NCI-H1930 (cell line): ENCODE measurements at regions not wholly inside any gene's neighbourhood (a gene's known extent, or its start where the extent isn't known, plus 50 kb on each side); places are given as distances from the start of the nearest gene placed in this dataset.
"Not testable (repeated sequence)": the region's sequence is repeated elsewhere in the genome, so short reads cannot be mapped to it uniquely, and the experiment has no call there.

ENCODE experiments used
- DNase-seq, 2 experiments: peaks; one replicate each; lab custom pipeline; 2025; lab: John Stamatoyannopoulos, UW

DNA sequence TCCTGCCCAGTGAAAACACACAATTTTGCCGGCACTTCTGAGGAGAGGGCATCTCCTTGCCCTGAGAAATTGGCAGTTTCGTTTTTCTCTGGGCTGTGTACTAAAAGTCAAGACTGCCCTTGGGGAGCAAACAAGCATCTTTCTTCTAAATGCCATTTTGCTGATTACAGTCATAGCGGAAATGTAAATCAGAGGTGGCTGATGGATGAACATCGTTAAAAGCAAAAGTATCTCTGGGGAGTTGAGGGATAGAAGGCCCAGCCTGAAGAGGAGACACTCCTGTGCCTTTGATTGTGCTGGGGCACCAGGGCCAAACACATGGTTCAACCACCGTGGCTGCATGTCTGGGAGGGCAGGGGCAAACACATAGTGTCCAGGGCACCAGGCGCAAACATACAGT lies 49.8 kb downstream of the ABCC12 start:
- no peak for DNase-seq

DNA sequence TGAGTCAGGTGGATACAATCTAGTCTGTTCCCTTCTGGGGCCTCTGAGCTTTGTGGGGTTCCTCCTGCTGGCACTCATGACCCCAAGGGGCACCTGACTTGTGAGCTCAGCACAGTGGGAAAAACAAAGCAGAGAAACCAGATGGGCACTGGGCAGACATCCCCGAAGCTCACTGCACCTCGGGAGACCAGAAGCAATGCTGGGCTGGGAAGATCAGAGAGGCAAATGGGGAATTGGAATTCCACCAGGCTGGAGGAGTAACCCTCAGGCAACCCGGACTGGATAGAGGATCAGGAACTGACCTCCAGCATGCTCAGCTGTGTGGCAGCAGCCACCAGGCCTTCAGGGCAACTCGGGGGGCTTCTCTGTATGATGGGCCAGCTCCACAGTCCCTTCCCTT lies 50.3 kb downstream of the ABCC12 start:
- no peak for DNase-seq

DNA sequence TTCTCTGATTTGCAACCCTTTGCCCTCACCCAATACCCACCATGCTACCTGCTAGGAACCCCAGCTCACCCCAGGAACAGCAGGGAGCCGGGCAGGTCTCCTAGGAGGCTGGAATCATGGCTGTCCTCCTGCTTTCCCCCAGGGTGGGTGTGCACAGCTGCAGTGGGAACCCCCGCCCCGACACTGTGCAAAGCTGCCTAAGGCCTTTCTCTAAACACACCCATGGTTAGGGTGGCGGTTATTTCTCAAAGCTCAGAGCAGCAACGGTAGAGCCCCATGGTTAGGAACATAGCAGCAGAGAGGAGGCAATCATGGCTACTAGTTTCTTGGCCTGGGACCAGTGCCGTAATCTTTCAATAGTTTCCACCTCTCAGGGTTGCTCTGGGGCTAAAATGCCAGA lies 52.2 kb downstream of the ABCC12 start:
- DNase-seq: no peak

DNA sequence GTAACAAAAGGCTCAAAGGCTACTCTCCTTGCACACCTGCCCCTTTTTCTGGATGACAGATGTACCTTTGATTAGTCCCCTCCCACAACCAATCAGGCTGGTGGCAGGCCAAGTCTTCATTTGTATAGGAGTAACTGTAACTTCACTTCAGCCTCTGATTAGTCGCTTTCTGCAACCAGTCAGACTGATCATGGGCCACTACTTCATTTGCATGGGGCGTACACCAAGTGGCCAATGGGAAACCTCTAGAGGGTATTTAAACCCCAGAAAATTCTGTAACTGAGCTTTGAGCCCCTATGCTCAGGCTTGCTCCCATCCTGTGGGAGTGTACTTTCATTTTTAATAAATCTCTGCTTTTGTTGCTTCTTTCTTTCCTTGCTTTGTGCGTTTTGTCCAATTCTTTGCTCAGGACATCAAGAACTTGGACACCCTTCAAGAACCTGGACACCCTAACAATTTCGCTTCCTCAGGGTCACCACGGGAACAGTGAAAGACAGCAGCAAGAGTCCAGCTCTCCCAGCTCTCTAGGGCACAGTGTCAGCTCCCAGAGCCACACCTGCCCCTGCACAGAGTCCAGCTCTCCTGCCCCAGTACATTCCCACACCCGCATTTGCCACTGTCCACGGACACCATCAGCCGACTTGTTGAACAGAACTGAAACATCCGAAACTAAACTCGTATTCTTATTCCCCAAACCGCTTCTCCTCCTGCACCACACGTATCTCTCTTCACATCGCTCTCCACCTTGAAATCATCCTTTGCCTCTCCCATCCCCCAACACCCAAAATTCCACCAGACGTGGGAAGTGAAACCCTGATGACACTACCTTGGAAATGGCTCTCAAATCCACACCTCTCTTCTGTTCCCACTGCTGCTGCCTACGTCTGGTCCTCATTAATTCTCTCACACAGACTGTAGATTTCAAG lies 53.4 kb downstream of the ABCC12 start:
- DNase-seq: no peak

DNA sequence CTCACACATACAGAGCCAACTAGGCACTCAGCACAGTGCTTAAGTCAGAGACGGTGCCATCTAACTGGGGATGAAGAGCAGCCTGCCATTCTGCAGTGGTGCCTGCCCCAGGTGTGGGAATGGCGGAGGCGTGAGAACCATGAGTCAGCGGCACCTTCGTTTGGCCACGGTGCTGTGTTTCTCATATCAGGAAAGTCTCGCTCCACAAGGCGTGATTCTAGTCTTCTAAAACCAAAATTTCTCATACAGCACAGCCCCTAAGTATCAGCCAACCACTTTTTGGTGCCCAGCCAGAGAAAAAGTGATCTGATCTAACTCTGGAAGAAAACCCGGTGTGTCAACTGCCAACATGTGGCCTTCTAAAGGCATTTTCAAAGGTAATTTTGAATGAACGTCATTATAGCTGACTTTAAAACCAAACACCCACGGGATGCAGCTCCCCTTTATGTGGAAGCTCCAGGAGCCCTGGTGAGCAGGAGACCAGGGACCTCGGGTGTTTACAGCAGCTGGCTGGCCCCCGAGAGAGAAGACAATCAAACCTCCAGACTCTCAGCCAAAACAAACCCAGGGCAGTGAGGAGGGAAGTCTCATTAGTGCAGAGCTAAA lies 54.6 kb downstream of the ABCC12 start:
- DNase-seq: no peak

DNA sequence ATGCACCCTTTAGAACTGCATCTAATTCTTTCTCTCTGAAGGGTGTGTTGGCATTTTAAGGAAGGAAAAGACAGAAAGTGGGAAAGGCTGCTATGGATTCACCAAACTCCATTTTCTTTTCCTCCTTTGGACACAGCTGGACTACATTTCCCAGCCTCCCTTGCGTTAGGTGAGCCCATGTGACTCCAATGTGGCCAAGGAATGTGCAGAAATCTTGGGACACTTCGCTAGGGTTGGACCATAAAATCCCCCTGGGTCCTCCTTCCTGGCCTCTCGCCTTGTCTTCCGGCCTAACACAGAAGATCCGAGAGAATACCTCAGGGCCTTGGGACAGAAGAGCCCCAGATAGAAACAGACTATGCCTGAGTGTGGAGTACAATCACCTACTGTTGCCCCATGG lies 56.3 kb downstream of the ABCC12 start:
- no peak for DNase-seq

DNA sequence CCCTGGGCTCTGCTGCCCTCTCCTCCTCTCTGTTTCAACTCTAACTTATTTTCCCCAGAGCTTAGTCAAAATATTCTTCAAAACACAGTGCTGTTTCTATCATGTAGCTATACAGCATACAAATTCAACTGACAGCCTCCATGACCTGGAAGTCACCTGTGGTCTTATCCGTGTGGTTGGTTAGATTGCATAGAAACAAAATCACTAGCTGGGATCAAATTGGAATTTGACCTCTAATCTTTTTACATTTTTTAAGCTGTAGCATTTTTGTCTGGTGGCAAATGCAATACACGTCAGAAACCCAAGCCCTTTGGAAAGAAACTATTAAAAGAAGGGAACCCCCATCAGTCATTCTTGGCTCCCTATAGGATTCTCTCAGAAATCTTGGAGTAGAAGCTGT lies 57.3 kb downstream of the ABCC12 start:
- DNase-seq: no peak

DNA sequence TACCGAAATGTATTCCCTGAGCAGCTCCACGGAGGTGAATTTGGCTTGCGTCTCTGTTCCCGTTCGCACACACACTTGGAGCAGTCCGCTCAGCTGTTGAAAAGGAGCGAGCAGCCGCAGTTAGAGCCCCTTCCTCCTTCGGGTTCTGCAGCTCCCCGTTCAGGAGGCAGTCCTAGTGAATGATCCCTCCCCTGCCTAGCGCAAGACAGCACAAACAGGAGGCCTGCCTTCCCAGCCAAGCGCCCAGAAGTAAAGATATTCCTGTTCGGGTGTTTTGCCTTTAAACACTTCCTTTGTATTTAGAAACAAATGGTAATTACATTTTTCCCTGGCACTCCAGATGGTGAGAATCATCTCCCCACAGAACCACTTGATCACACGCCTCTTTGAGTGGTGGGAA lies 64.7 kb downstream of the ABCC12 start:
- no peak for DNase-seq

DNA sequence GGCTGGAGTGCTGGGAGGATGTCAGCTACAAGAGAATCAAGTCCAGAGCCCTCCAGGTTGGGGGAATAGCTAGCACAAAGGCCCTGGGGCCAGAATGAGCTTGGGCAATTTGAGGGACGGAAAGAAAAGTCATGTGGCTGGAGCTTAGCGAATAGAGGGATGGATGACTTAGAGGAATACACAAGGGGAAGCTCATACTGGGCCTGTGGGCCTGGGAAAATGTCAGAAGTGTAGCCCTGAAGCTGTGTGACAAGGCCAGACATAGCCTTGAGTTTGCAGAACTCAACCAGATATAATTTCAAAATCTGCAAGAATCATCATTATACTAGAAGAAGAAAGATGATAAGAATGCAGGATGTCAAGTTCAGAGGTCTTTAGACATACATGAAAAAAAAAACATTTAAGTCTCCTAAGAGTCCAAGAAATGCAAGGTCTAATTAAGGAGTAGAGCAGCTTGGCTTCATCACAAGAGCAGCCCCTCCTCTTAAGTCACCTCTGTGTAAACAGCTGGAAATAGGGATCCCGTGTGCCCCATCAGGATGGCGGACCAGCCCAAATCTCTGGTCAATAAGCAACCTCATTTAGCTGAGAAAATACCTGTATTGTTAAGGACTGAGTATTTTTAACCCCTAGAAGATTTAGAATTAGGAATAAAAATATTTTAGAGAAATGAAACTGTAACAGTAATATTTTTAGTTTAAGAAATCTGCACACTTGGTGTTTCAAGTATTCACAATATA lies 66.6 kb downstream of the ABCC12 start:
- no peak for DNase-seq

GRCh38 chr16:48087639-48088038 lies 68.2 kb downstream of the ABCC12 start:
- DNase-seq: no peak

DNA sequence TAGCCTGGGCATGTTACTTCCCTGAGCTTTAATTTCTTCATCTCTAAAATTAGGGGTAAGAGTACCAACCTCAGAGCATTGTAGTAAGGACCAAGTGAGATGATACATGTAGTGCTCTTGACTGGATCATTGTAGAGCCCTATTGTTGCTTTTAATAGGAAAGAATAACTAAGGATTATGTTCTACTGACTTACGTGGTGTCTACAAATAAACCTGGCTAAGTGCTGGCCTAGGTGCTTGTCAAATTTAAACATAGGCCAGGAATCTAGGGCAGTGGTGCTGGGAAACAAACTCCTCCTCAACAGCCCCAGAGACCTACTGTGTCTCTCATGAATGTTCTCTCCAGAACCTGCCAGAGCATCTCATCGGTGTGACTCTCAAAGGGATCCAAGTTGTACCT lies 69.4 kb downstream of the ABCC12 start:
- DNase-seq: no peak

DNA sequence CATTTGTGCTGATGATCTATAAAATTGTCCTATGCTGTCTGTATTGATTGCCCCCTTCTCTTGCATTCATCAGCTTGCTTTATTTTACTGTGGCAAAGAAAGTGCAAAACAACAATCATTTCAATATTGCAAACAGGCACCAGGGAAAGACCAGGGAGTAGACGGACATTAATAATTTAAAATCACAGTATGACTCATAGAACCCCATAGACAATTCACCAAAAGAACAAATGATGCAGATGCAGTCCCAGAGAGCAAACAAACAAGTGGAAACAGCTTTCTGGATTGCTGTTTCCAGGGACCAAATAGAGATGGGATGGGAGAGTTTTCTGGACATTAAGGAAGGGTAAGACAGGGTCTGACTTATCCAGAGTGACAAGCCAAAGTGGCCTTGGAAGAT lies 70.1 kb downstream of the ABCC12 start:
- DNase-seq: no peak

DNA sequence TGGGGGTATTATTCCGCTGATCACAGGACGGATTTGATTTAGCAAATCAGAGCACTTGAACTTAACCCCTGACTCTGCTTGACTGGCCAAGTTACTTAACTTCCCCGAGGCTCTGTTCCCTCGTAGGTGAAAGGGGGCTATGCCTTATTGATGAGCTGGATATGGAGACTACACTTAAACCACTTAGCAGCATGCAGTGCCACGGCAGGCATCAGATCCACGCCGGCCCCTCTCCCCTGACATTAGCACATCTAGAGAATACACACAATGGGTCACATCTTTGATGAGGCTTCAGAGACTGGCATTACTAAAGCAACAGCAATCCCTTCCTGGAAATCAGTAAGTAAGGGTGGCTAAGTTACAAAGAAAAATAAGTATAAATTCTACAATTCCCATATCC lies 71.0 kb downstream of the ABCC12 start:
- no peak for DNase-seq

- DNase-seq: no peak
These were observed 73.3 kb downstream of the ABCC12 start for GRCh38 chr16:48082516-48082915.

- no peak for DNase-seq
These were observed 74.1 kb downstream of the ABCC12 start for GRCh38 chr16:48081656-48082055.

DNA sequence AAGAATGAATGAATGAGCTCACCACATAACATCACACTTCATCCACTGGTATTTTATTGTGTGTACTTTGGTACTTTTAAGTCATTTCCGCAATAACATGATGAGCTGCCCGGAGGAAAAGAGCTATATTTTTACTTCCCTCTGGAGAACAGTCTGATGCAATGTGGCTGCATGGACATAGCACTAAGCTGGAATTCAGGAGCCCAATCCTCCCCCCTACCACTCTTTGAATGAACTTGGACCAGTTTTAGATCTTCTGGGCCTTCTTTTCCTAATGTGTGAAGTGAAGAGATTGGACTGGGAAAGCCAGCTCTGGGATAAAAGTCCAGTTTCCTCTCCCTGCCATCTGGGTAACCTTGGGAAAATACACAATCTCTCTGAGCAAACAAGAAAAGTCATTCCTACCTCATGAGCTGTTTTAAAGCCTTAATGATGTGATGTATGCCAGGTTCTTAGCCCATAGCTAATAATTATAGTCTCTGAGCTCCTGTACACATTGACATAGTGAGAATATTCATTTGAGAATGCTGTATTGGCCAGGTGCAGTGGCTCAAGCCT lies 79.3 kb downstream of the ABCC12 start:
- DNase-seq: no peak

DNA sequence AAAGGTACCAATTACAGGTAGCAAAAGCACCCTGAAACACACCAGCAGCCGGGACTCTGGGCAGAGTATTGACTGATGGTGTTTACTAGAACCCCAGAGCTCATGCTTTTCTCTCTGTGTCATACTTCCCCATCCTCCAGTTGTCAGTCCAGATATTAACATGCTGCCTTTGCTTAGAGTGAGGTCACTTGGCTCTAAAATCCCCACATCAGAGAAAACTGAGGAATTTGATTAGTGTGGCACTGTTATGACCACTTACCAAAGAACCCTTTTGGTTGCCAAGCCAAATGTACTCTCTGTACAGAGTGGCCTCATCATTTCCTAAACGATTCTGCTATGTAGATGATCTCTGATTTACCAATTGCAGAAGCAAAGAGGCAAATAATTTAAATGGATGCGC lies 80.4 kb downstream of the ABCC12 start:
- no peak for DNase-seq

GRCh38 chr16:48067388-48067787 lies 88.4 kb downstream of the ABCC12 start:
- no peak for DNase-seq

- DNase-seq: no peak
These were observed 90.8 kb downstream of the ABCC12 start for GRCh38 chr16:48064971-48065370.

- DNase-seq: no peak
These were observed 93.1 kb downstream of the ABCC12 start for GRCh38 chr16:48062681-48063080.

DNA sequence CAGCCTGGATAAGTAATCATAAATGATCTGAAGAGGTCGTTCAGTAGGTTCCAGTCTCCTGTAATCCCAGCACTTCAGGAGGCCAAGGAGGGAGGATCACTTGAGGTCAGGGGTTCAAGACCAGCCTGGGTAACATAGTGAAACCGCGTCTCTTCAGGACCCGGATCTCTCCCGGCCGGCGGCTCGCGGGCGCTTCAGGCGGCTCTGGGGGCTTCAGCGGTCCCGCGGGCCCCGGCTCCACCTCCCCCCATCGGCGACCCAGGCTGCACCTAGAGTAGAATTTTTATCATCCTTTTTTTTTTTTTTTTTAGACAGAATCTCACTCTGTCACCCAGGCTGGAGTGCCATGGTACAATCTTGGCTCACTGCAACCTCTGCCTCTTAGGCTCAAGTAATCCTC lies 95.9 kb downstream of the ABCC12 start:
- DNase-seq: no peak

GRCh38 chr16:48059190-48059589 lies 96.6 kb downstream of the ABCC12 start:
- DNase-seq: not testable (repeated sequence)

- no peak for DNase-seq
These were observed 98.7 kb downstream of the ABCC12 start for GRCh38 chr16:48057048-48057447.
